GM18517 (cell line): ENCODE measurements at regions not wholly inside any gene's neighbourhood (a gene's known extent, or its start where the extent isn't known, plus 50 kb on each side); places are given as distances from the start of the nearest gene placed in this dataset.

Experiments used
- ATAC-seq: cut with Tn5 transposase; IDR thresholded peaks from one replicate; pipeline ENCODE4 v1.9.1; 2021; ENCODE audit warnings: mild to moderate bottlenecking, moderate library complexity; ENCODE audit not compliant: unreplicated experiment

- no peak for ATAC-seq
Measured at GRCh38 chr2:137823196-137823595, 141.1 kb upstream of the HNMT start.

DNA sequence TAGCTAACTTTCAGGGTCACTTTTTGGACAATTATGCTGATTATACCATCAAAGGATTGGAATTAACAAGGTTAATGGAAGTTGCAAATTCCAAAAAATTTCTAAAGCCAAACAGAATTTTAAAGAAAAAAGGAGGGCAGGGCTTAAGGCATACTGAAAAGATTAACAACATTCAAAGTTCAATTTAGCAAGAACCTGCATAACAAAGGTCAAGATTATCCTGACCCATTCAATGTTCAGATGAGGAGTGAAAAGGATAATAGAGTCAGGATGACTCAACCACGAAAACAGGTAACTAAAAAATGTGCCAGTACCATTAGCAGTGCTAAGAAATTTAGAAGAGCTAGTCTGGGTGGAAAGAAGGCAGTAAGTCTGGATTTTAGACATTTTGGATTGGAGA is 139.8 kb upstream of the HNMT start:
- ATAC-seq = no peak

- ATAC-seq = peak; percentile 96
Measured at GRCh38 chr2:137826373-137827372, 137.6 kb upstream of the HNMT start.

DNA sequence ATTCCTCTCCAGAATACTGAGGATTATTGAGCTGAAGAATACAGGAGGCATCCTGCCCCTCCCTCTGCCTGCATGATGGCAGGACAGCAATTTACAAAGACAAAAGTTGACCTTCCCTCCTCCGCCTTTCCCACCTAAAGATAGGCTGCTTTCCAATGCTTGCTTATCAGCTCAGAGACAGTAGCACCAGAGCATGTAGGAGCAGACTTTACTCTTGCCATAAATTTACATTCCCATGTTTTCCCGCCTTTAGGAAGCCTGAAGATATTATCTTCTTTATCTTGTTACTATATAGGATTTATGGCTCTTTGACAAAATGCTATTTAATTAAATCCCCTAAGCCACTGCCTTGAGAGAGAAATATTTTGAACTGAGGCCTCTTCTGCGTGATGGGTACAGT is 135.6 kb upstream of the HNMT start:
- ATAC-seq = no peak

DNA sequence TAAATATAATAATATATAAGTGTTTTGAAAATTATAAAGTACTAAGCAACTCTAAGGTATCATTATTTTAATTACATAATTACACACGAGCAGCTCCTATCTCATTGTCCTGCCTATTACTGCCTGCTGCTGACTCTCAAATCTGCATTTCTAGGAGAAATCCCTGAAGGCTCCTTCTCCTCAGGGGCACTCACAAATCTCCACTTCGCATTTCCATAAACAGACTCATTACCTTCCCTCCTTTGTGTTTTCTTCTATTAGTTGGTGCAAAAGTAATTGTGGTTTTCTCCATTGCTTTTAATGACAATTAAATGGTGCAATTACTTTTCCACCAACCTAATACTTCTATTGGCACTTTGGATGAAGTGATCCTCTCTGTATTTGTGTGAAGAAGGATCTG is 135.0 kb upstream of the HNMT start:
- no peak for ATAC-seq

GRCh38 chr2:137834760-137835379 is 129.4 kb upstream of the HNMT start:
- no peak for ATAC-seq

DNA sequence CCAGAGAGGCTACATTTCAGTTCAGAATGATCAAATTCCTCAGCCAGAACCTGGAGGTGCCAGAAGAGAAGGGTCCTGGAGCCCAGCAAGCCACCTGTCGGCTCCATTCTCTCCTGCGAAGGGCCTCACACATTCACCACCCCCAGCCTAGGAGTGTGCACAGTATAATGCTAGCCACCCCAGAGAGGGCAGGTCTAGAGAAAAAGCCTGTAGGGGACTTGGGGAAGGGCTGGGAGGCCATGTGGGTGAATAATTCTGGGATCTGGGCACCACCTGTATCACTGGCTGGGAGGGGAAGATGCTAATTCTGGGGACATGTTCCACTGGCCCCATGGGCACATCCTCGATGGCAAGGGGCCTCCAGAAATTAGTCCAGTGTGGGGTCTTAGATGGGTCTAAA is 127.6 kb upstream of the HNMT start:
- no peak for ATAC-seq

DNA sequence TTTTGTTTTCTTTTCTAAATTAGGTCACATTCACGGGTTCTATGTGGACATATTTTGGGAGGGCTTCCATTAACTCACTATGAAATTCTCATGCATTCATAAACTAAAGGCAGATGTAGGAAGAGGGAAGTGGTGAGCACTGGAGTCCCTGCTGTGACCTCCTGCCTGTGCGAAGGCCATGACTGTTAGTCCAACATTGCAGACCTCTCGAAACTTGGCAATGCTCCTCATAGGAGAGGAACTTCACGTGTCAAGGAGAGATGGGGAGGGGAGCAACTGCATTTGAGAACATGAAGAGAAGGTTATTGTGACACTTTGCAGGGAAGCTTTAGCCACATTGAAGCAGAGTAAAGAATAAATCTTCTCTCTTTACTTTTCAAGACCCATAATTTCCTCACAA is 126.4 kb upstream of the HNMT start:
- ATAC-seq = no peak

DNA sequence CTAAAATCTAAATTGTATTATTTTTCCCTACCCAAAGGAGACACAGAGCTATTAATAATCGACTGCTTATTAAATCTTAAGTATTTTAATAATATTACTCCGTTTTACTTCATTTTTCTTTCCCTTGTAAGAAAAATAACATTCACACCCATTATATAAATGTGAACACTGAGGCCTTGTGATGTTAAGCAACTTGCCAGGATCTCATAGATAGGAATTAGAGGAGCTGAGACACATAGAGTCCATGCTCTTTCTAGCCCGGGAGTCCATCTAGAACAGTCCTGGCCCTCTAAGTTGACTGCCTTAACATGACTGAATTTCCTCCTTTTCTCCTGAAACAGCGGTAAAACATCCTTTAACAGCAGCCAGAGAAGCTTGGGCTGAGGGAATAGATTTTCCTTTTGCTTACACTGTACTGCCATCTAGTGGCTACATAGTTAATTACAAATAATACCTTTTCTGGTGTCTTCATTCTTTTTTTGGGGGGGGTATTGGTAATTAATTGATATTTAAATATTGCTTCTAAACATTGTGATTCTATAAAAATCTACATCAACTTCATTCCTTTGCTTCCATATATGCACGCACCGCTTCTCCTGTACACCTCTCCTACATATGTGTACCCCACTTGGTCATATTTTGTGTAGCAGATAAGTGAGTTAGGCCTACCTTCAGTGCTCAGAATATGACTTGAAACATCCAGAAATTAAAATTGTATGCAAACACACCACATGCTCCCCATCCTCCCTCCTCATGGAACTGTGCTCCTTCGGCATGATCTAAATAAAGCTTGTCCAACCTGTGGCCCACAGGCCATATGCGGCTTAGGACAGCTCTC is 125.8 kb upstream of the HNMT start:
- peak; percentile 81 for ATAC-seq

- no peak for ATAC-seq
Measured at GRCh38 chr2:137842430-137842829, 121.8 kb upstream of the HNMT start.

DNA sequence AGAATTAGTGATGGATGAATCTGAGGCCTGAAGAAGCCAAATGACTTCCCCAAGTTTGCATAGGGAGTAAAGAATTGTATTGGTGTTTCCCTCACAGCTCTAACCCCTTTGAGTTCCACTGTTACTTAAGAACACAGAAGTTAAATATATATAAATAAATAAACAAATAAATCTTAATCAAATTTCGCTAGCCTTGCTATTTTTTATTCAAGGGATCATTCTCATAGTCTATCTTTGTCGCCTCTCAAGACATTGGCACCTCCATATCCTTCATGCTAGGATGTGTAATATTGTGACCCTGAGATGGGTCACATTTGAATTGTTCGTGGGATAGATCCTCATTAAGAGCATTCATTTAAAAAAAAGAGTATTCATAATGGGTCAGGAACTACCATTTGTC is 121.3 kb upstream of the HNMT start:
- no peak for ATAC-seq

DNA sequence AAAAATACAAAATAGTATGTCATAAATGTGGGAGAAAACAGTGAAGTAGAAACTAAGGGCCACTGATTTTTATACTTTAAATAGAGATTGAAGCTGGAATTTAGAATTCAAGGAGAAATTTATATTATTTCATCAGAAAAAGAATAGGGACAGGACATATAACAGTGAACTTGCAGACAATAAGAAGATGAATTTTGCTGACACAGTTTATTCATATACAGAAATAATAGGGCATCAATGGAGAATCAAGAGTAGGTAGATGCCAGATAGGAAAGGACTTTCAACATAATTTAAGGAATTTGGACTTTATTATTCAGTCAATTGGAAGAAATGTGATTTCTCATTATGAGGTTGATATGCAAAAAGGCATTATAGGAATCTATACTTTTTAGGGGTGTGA is 118.9 kb upstream of the HNMT start:
- no peak for ATAC-seq

- ATAC-seq = no peak
Measured at GRCh38 chr2:137846993-137847392, 117.3 kb upstream of the HNMT start.

DNA sequence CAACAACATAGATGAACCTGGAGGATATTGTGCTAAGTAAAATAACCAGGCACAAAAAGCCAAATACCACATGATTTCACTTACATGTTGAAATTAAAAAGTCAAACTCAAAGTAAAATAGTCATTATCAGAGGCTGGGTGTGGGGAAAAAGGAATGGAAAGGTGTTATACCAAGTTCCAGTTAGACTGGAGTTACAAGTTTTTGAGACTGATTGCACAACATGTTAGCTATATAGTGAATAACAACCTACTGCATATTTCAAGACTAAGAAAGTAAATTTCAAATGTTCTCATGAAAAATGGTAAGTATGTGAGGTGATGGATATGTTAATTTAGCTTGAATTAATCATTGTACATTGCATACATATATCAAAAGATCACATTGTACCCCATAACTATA is 116.8 kb upstream of the HNMT start:
- no peak for ATAC-seq

- ATAC-seq = no peak
Measured at GRCh38 chr2:137857881-137858280, 106.4 kb upstream of the HNMT start.

DNA sequence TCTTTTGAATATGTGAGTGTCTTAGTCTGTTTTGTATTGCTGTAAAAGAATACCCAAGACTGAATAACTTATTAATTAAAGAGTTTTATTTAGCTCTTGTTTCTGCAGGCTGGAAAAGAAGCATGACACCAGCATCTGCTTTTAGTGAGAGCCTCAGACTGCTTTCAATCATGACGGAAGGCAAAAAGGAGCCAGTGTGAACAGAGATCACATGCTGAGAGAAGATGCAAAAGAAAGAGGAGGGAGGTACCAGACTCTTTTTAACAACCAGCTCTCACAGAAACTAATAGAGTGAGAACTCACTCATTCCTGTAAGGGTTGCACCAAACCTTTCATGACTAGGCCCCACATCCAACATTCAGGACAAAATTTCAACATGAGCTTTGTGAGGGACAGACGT is 101.6 kb upstream of the HNMT start:
- ATAC-seq = no peak

GRCh38 chr2:137865954-137866540 is 98.2 kb upstream of the HNMT start:
- ATAC-seq = peak; percentile 64

GRCh38 chr2:137870682-137871081 is 93.6 kb upstream of the HNMT start:
- peak; percentile 89 for ATAC-seq

- ATAC-seq = no peak
Measured at GRCh38 chr2:137872577-137872976, 91.7 kb upstream of the HNMT start.

DNA sequence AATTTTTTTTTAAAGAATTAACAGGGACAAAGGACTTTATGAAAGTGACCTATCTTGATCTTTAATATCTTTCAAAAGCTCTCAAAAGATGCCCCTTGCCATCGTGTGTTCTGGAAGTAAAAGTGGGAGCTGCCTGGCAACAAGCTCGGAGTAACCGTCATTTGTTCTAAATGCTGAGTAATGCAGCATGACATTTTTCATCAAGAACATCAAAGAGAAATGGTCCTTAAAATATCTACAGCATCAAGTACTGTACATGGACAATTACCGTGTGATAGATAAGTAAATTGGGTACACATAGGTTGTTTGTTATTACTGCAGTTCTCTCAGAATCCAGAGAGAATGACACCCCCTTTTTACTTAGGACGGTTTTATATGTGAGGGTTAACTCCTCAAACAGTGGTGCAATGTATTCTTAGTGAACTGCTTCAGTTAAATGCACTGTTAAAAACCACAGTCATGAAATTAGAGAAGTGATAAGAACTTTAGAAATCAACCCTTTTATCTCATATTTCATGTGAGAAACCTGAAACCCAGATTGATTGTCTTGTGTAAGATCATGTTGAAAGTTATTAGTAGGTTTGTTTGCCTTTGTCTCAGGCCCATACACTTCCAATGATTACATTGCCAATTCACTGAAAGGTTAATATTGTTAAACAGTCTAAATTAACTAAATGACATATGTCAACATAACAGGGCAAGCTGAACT is 90.6 kb upstream of the HNMT start:
- no peak for ATAC-seq
